NB4 (cell line): ENCODE measurements at regions not wholly inside any gene's neighbourhood (a gene's known extent, or its start where the extent isn't known, plus 50 kb on each side); places are given as distances from the start of the nearest gene placed in this dataset.

ENCODE experiments used
- MYC ChIP-seq: IDR thresholded peaks from 2 replicates; pipeline ENCODE4 v1.6.1; 2011; ENCODE audit warnings: low read depth, low read length
- POLR2A ChIP-seq: IDR thresholded peaks from 2 replicates; pipeline ENCODE4 v1.6.1; 2011; ENCODE audit warnings: mild to moderate bottlenecking; ENCODE audit not compliant: insufficient read length; ENCODE audit errors: extremely low read depth
- TF ChIP-seq, protein P1 (sequence below): IDR thresholded peaks from one replicate; pipeline ENCODE4 v1.5.1; 2012; ENCODE audit warnings: low read depth, low read length
- TF ChIP-seq, protein P2 (sequence below): IDR thresholded peaks from 2 replicates; pipeline ENCODE4 v1.6.1; 2011; ENCODE audit warnings: low read depth, low read length

DNA sequence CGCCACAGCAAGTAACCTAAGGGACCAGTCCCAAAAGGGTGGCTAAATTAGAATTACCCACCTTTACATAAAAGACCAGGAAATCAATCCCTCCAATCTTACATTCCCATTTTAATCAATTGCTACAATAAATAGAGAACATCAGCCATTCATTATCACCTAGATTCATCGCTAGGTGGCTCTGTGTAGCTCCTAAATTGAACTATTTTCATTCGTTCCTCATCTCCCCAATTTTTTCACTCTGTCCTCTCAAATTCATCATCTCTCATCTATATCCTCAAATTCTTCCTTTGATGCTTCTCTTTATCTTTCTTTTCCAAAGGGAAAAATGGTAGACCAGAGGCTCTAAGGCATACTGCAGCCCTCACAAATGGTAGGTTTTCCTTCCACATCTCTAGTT lies 108.2 kb upstream of the TNC start:
- TF ChIP-seq, protein P1, sequence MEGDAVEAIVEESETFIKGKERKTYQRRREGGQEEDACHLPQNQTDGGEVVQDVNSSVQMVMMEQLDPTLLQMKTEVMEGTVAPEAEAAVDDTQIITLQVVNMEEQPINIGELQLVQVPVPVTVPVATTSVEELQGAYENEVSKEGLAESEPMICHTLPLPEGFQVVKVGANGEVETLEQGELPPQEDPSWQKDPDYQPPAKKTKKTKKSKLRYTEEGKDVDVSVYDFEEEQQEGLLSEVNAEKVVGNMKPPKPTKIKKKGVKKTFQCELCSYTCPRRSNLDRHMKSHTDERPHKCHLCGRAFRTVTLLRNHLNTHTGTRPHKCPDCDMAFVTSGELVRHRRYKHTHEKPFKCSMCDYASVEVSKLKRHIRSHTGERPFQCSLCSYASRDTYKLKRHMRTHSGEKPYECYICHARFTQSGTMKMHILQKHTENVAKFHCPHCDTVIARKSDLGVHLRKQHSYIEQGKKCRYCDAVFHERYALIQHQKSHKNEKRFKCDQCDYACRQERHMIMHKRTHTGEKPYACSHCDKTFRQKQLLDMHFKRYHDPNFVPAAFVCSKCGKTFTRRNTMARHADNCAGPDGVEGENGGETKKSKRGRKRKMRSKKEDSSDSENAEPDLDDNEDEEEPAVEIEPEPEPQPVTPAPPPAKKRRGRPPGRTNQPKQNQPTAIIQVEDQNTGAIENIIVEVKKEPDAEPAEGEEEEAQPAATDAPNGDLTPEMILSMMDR, result no peak
- TF ChIP-seq, protein P2, sequence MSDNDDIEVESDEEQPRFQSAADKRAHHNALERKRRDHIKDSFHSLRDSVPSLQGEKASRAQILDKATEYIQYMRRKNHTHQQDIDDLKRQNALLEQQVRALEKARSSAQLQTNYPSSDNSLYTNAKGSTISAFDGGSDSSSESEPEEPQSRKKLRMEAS, result no peak
- TF ChIP-seq POLR2A (no peak), MYC (no peak)
